ENCODE measurements at regions not wholly inside any gene's neighbourhood (a gene's known extent, or its start where the extent isn't known, plus 50 kb on each side); places are given as distances from the start of the nearest gene placed in this dataset.
A peak's percentile ranks its signal among the peaks of the same experiment; 100 is the strongest.

DNA sequence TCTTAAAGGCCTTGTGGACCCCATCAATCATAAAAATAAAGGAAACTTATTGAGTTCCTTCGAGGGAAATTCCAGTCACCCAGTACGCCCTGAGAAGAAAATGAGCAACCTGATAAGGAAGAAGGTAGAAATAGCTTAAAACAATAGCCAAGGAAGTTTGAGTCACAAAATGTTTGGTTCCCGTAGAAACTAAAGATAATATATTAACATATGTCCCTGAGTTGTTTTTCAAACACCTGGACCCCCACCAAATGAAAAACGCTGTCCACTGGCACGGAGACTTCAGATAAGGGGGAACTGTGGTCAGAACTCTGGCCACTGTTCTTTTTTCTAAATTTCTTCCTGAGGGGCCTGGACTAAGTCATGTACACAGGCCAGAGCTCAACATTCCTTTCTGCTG lies 669.1 kb downstream of the ADCYAP1 start:
- no peak for DNase-seq (ENCODE audit: low read depth in 1 of 2, low spot score in 1 of 2)
- in situ Hi-C loops (cut with HindIII; ENCODE audit: low pct_unique_long_range_greater_than_20kb, low sequenced_read_pairs), result no loop called here

DNA sequence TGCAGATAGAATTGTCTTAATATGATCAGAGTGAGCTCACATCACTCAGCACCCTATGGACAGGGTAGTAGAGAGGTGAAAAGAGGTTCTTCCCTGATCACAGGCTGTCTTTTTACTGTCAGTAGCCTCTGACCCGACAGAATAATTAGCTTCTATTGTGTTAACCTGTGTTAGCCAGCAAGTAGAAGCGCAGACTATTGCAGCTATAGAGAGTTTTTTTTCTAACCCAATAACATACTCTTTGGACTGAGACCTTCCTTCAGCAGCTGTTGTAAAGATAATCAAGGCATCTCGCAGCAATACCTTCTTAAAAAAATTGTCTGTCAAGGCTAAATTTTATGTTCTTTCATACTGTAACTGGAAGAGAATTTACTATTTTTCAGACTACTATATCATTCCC lies 670.4 kb downstream of the ADCYAP1 start:
- TF ChIP-seq JUND (IDR thresholded peaks at IDR 0.05; ENCODE audit: low read depth), result no peak
- in situ Hi-C loops (cut with HindIII; ENCODE audit: low pct_unique_long_range_greater_than_20kb, low sequenced_read_pairs), result no loop called here
- DNase-seq (ENCODE audit: low read depth in 1 of 2, low spot score in 1 of 2), result no peak

More for the DNA sequence above, 669.1 kb downstream of the ADCYAP1 start:
- no peak for TF ChIP-seq JUND (IDR thresholded peaks at IDR 0.05; ENCODE audit: low read depth)

DNA sequence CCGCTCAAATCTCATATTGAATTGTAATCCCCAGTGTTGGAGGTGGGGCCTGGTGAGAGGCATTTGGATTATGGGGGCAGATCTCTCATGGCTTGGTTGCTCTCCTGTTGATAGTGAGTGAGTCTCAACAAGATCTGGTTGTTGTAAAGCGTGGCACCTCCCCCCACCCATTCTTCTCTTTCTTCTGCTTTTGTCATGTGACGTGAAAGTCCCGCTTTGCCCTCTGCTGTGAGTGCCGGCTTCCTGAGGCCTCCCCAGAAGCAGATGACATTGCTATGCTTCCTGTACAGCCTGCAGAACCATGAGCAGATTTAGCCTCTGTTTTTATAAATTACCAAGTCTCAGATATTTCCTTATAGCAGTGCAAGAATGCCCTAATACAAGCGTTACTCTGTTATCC lies 673.8 kb downstream of the ADCYAP1 start:
- TF ChIP-seq JUND (IDR thresholded peaks at IDR 0.05; ENCODE audit: low read depth), result no peak
- in situ Hi-C loops (cut with HindIII; ENCODE audit: low pct_unique_long_range_greater_than_20kb, low sequenced_read_pairs), result no loop called here
- no peak for DNase-seq (ENCODE audit: low read depth in 1 of 2, low spot score in 1 of 2)

GRCh38 chr18:1581581-1581980 lies 676.9 kb downstream of the ADCYAP1 start:
- TF ChIP-seq JUND (IDR thresholded peaks at IDR 0.05; ENCODE audit: low read depth), result no peak
- in situ Hi-C loops (cut with HindIII; ENCODE audit: low pct_unique_long_range_greater_than_20kb, low sequenced_read_pairs), result no loop called here

DNA sequence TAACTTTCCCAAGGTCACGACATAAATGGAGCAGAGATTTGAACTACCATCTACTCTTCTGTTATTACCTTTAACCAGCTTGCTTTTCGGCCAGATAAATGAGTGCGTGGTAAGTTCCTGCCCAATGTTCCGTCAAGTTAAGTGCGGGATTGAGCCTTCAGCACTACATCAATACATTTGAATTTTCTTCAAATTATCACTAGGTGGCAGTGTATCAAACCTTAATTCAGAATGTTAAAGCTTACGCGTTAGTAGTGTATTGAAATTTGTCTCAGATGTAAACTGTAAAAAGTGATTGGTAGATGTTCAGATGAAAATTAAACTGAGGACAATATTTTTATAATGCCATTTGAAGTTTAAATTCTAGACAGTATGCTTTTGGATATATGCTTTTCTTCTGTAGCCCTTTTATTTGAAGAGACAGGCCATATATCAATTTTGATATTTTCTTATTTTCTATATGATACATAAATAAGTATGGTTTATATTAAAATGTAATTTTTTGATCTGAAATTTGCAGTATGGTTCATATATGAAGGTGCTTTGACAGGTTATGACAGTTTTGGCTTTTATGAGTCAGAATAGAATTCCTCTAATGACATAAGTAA lies 681.3 kb downstream of the ADCYAP1 start:
- peak; percentile 5 to 52 for DNase-seq (ENCODE audit: low read depth in 1 of 2, low spot score in 1 of 2)
- TF ChIP-seq JUND (IDR thresholded peaks at IDR 0.05; ENCODE audit: low read depth), result no peak
- in situ Hi-C loops (cut with HindIII; ENCODE audit: low pct_unique_long_range_greater_than_20kb, low sequenced_read_pairs), result no loop called here

More at GRCh38 chr18:1581581-1581980, 676.9 kb downstream of the ADCYAP1 start:
- DNase-seq (ENCODE audit: low read depth in 1 of 2, low spot score in 1 of 2), result no peak

- no peak for DNase-seq (ENCODE audit: low read depth in 1 of 2, low spot score in 1 of 2)
- TF ChIP-seq JUND (IDR thresholded peaks at IDR 0.05; ENCODE audit: low read depth), result no peak
- in situ Hi-C loops (cut with HindIII; ENCODE audit: low pct_unique_long_range_greater_than_20kb, low sequenced_read_pairs), result no loop called here
Measured at GRCh38 chr18:1593091-1593490, 688.4 kb downstream of the ADCYAP1 start.

DNA sequence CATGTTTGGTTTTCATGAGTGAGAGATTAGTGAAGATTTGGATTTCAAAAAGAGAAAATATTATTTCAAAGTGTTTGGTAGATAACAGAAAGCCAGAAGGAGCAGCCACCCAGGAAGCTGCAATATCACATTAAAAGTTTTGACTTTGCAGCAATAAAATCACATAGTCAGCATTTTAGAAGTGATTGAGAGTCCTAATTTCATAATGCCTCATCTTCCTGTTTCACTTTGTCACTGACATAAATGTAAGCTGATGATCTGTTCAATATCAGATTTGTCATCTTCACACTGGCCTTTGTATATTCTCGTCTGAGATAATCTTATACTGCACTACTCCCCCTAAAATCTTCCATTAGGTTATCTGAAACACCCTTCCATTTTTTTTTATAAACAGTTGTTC lies 690.5 kb downstream of the ADCYAP1 start:
- in situ Hi-C loops (cut with HindIII; ENCODE audit: low pct_unique_long_range_greater_than_20kb, low sequenced_read_pairs), result no loop called here
- no peak for TF ChIP-seq JUND (IDR thresholded peaks at IDR 0.05; ENCODE audit: low read depth)
- DNase-seq (ENCODE audit: low read depth in 1 of 2, low spot score in 1 of 2), result no peak

- no peak for TF ChIP-seq JUND (IDR thresholded peaks at IDR 0.05; ENCODE audit: low read depth)
- DNase-seq (ENCODE audit: low read depth in 1 of 2, low spot score in 1 of 2), result no peak
- in situ Hi-C loops (cut with HindIII; ENCODE audit: low pct_unique_long_range_greater_than_20kb, low sequenced_read_pairs), result no loop called here
Measured at GRCh38 chr18:1599196-1599595, 694.5 kb downstream of the ADCYAP1 start.

DNA sequence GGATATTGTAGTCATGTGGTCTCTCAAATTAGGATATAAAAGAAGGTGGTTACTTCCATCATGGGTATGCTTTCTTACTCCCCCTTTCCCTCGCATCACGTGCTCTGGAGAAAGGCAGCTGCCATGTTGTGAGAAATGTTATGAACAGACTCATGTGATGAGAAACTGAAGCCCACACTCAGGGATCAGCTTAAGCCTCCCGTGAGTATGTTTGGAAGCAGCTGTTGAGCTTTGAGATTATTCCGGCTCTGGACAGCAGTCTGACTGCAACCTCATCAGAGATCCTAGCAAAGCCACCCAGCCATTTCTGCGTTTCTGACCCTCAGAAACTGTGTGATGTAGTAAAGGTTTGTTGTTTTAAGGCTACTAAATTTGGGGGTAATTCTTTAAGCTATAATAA lies 700.1 kb downstream of the ADCYAP1 start:
- no peak for DNase-seq (ENCODE audit: low read depth in 1 of 2, low spot score in 1 of 2)
- in situ Hi-C loops (cut with HindIII; ENCODE audit: low pct_unique_long_range_greater_than_20kb, low sequenced_read_pairs), result no loop called here
- TF ChIP-seq JUND (IDR thresholded peaks at IDR 0.05; ENCODE audit: low read depth), result no peak

- TF ChIP-seq JUND (IDR thresholded peaks at IDR 0.05; ENCODE audit: low read depth), result no peak
- in situ Hi-C loops (cut with HindIII; ENCODE audit: low pct_unique_long_range_greater_than_20kb, low sequenced_read_pairs), result no loop called here
- no peak for DNase-seq (ENCODE audit: low read depth in 1 of 2, low spot score in 1 of 2)
Measured at GRCh38 chr18:1618364-1618763, 713.7 kb downstream of the ADCYAP1 start.

DNA sequence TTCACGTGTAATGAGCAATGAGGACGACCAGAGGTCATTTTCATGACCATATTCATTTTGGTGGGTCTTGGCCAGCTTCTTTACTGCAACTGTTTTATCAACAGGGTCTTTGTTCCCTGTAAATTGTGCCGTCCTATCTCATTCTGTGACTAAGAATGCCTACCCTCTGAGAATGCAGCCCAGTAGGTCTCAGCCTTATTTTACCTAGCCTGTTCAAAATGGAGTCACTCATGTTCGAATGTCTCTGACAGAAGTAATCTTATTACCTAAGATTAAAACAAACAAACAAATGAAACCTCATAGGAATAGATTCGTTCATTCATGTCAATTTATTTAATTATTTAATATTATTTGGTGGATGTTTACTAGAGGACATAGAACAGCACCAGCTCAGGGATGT lies 714.8 kb downstream of the ADCYAP1 start:
- in situ Hi-C loops (cut with HindIII; ENCODE audit: low pct_unique_long_range_greater_than_20kb, low sequenced_read_pairs), result no loop called here
- no peak for DNase-seq (ENCODE audit: low read depth in 1 of 2, low spot score in 1 of 2)
- no peak for TF ChIP-seq JUND (IDR thresholded peaks at IDR 0.05; ENCODE audit: low read depth)

GRCh38 chr18:1624612-1625011 lies 719.9 kb downstream of the ADCYAP1 start:
- DNase-seq (ENCODE audit: low read depth in 1 of 2, low spot score in 1 of 2), result no peak
- TF ChIP-seq JUND (IDR thresholded peaks at IDR 0.05; ENCODE audit: low read depth), result no peak
- in situ Hi-C loops (cut with HindIII; ENCODE audit: low pct_unique_long_range_greater_than_20kb, low sequenced_read_pairs), result no loop called here

DNA sequence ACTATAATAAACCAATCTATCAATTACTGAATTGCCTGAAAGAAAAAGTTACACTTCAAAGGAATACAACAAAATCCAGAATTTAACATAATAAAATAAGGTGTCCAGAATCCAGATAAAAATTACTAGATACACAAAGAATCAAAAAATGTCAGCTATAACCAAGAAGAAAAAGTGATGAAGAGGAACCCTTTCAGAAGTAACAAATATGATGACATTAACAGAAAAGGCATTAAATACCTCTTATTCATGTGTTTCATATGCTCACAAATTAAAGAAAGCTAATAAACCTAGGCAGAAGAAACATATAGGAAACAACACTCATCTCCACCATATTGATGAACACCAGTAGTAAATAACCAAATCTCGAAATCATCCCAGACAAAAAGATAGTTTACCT lies 722.8 kb downstream of the ADCYAP1 start:
- no peak for DNase-seq (ENCODE audit: low read depth in 1 of 2, low spot score in 1 of 2)
- in situ Hi-C loops (cut with HindIII; ENCODE audit: low pct_unique_long_range_greater_than_20kb, low sequenced_read_pairs), result no loop called here
- no peak for TF ChIP-seq JUND (IDR thresholded peaks at IDR 0.05; ENCODE audit: low read depth)

DNA sequence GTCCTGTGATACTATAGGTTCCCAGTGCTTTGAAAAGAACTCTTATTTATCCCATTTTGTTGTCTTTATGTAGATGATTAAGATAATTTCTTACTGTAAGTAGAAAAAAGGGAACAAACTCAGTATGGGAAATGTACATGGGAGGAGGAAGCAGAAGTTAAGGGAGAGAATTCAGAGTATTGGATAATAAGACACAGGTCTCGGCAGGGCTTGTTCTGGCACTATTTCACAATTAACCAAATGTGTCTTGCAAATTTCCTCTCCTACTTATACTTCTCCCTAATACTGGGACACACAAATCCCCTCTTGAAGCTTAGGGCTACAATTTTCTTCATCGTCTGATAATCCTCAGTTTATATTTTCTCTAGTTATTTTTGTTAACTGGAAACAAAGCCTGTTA lies 744.0 kb downstream of the ADCYAP1 start:
- no peak for TF ChIP-seq JUND (IDR thresholded peaks at IDR 0.05; ENCODE audit: low read depth)
- in situ Hi-C loops (cut with HindIII; ENCODE audit: low pct_unique_long_range_greater_than_20kb, low sequenced_read_pairs), result no loop called here
- no peak for DNase-seq (ENCODE audit: low read depth in 1 of 2, low spot score in 1 of 2)
